ENCODE measurements at regions not wholly inside any gene's neighbourhood (a gene's known extent, or its start where the extent isn't known, plus 50 kb on each side); places are given as distances from the start of the nearest gene placed in this dataset.

DNA sequence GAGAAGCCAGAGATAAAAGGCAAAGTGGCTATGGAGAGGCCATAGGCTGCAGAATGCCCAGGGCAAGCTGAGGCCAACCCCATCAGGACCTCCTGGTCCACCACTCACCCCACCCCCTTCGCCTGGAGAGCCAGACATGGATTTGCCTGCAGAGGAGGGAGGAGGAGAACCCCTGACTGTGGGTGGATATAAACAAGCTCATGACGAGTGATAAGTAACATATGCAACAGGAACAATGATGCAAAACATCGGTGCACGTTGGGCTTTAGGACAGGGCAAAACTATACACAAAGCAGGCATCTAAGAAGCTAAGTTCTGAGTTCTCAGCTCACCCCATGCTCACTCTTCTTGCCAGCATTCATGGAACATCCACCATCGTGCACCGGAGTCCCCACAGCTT, 150.3 kb downstream of the ETS2 start:
- no peak for DNase-seq (ENCODE audit: low read depth, low spot score)
- Histone ChIP-seq H3K9me3 (ENCODE audit: control insufficient read depth, insufficient read depth, low read depth, low read length) (no peaks in the 10 kb centered on the region), H3K4me1 (ENCODE audit: control insufficient read depth, insufficient read depth, low read length) (no peaks in the 10 kb centered on the region), H3K27me3 (ENCODE audit: control insufficient read depth, insufficient read depth, low read length) (no peaks in the 10 kb centered on the region), H3K36me3 (ENCODE audit: control insufficient read depth, insufficient read depth, low read length) (no peaks in the 10 kb centered on the region), H3K27ac (ENCODE audit: low read length) (no peak overlapping the region), H3K4me3 (ENCODE audit: low read depth in 2 of 2, low read length in 2 of 2) (no peak overlapping the region)
- no peak for TF ChIP-seq POLR2AphosphoS5 (IDR thresholded peaks at IDR 0.05; ENCODE audit: low read depth, low read length)
- BruUV-seq (replicated peaks), result no TSS peak
- intact Hi-C loops (cut with micrococcal nuclease; ENCODE audit: unreplicated experiment), result no loop called here
- ChIA-PET POLR2A (no interaction called here), CTCF (no interaction called here)
- in situ Hi-C loops (cut with HindIII; ENCODE audit: low pct_unique_long_range_greater_than_20kb, low sequenced_read_pairs), result no loop called here
- ATAC-seq, result no peak

GRCh38 chr21:38955495-38955894, 149.8 kb downstream of the ETS2 start:
- ChIA-PET CTCF (no interaction called here), POLR2A (no interaction called here)
- H3K27ac ChIP-seq (ENCODE audit: low read length), result no peak overlapping the region
- in situ Hi-C loops (cut with HindIII; ENCODE audit: low pct_unique_long_range_greater_than_20kb, low sequenced_read_pairs), result no loop called here
- no peak for DNase-seq (ENCODE audit: low read depth, low spot score)
- H3K4me1 ChIP-seq (ENCODE audit: control insufficient read depth, insufficient read depth, low read length), result no peaks in the 10 kb centered on the region
- no peaks in the 10 kb centered on the region for H3K9me3 ChIP-seq (ENCODE audit: control insufficient read depth, insufficient read depth, low read depth, low read length)
- no TSS peak for BruUV-seq (replicated peaks)
- TF ChIP-seq SIN3A (IDR thresholded peaks at IDR 0.05; ENCODE audit: borderline replicate concordance, insufficient read depth, low read depth, low read length), result no peak
- TF ChIP-seq TCF7L2 (IDR thresholded peaks at IDR 0.05; ENCODE audit: low read depth, low read length), result no peak
- TF ChIP-seq, protein P1, sequence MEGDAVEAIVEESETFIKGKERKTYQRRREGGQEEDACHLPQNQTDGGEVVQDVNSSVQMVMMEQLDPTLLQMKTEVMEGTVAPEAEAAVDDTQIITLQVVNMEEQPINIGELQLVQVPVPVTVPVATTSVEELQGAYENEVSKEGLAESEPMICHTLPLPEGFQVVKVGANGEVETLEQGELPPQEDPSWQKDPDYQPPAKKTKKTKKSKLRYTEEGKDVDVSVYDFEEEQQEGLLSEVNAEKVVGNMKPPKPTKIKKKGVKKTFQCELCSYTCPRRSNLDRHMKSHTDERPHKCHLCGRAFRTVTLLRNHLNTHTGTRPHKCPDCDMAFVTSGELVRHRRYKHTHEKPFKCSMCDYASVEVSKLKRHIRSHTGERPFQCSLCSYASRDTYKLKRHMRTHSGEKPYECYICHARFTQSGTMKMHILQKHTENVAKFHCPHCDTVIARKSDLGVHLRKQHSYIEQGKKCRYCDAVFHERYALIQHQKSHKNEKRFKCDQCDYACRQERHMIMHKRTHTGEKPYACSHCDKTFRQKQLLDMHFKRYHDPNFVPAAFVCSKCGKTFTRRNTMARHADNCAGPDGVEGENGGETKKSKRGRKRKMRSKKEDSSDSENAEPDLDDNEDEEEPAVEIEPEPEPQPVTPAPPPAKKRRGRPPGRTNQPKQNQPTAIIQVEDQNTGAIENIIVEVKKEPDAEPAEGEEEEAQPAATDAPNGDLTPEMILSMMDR (IDR thresholded peaks at IDR 0.05), result no peak
- no peak for TF ChIP-seq POLR2AphosphoS5 (IDR thresholded peaks at IDR 0.05; ENCODE audit: low read depth, low read length)
- TF ChIP-seq REST (IDR thresholded peaks at IDR 0.05; ENCODE audit: insufficient read depth in 1 of 2, low read depth in 2 of 2, low read length in 1 of 2), result no peak
- intact Hi-C loops (cut with micrococcal nuclease; ENCODE audit: unreplicated experiment), result no loop called here
- no peak overlapping the region for H3K4me3 ChIP-seq (ENCODE audit: low read depth in 2 of 2, low read length in 2 of 2)
- no peak for ATAC-seq
- no peaks in the 10 kb centered on the region for H3K36me3 ChIP-seq (ENCODE audit: control insufficient read depth, insufficient read depth, low read length)
- no peaks in the 10 kb centered on the region for H3K27me3 ChIP-seq (ENCODE audit: control insufficient read depth, insufficient read depth, low read length)

GRCh38 chr21:38954588-38955004, 148.9 kb downstream of the ETS2 start:
- Histone ChIP-seq H3K36me3 (ENCODE audit: control insufficient read depth, insufficient read depth, low read length) (no peaks in the 10 kb centered on the region), H3K27ac (ENCODE audit: low read length) (no peak overlapping the region), H3K4me1 (ENCODE audit: control insufficient read depth, insufficient read depth, low read length) (no peaks in the 10 kb centered on the region), H3K4me3 (ENCODE audit: low read depth in 2 of 2, low read length in 2 of 2) (no peak overlapping the region), H3K27me3 (ENCODE audit: control insufficient read depth, insufficient read depth, low read length) (no peaks in the 10 kb centered on the region), H3K9me3 (ENCODE audit: control insufficient read depth, insufficient read depth, low read depth, low read length) (no peaks in the 10 kb centered on the region)
- intact Hi-C loops (cut with micrococcal nuclease; ENCODE audit: unreplicated experiment), result no loop called here
- ChIA-PET POLR2A (no interaction called here), CTCF (no interaction called here)
- ATAC-seq (no peak), DNase-seq (ENCODE audit: low read depth, low spot score) (no peak)
- no TSS peak for BruUV-seq (replicated peaks)
- TF ChIP-seq, protein P1 (IDR thresholded peaks at IDR 0.05), result no peak
- TF ChIP-seq REST (IDR thresholded peaks at IDR 0.05; ENCODE audit: insufficient read depth in 1 of 2, low read depth in 2 of 2, low read length in 1 of 2), result no peak
- TF ChIP-seq POLR2AphosphoS5 (IDR thresholded peaks at IDR 0.05; ENCODE audit: low read depth, low read length), result no peak
- TF ChIP-seq SIN3A (IDR thresholded peaks at IDR 0.05; ENCODE audit: borderline replicate concordance, insufficient read depth, low read depth, low read length), result no peak
- TF ChIP-seq TCF7L2 (IDR thresholded peaks at IDR 0.05; ENCODE audit: low read depth, low read length), result no peak
- in situ Hi-C loops (cut with HindIII; ENCODE audit: low pct_unique_long_range_greater_than_20kb, low sequenced_read_pairs), result no loop called here
